ENCODE measurements at regions not wholly inside any gene's neighbourhood (a gene's known extent, or its start where the extent isn't known, plus 50 kb on each side); places are given as distances from the start of the nearest gene placed in this dataset.
"Not testable (repeated sequence)": the region's sequence is repeated elsewhere in the genome, so short reads cannot be mapped to it uniquely, and the experiment has no call there.

GRCh38 chr3:78086150-78086549 lies 1046.3 kb downstream of the ROBO2 start:
- DNase-seq (ENCODE audit: low spot score), result no peak

- no peak for DNase-seq (ENCODE audit: low spot score)
Measured at GRCh38 chr3:78087134-78087533, 1047.2 kb downstream of the ROBO2 start.

GRCh38 chr3:78088006-78088405 lies 1048.1 kb downstream of the ROBO2 start:
- no peak for DNase-seq (ENCODE audit: low spot score)

- DNase-seq (ENCODE audit: low spot score), result no peak
Measured at GRCh38 chr3:78090382-78090781, 1050.5 kb downstream of the ROBO2 start.

GRCh38 chr3:78091478-78092119 lies 1051.7 kb downstream of the ROBO2 start:
- no peak for DNase-seq (ENCODE audit: low spot score)

GRCh38 chr3:78092574-78092973 lies 1052.7 kb downstream of the ROBO2 start:
- not testable (repeated sequence) for DNase-seq (ENCODE audit: low spot score)

GRCh38 chr3:78096488-78097255 lies 1056.8 kb downstream of the ROBO2 start:
- DNase-seq (ENCODE audit: low spot score), result no peak

GRCh38 chr3:78098367-78098766 lies 1058.5 kb downstream of the ROBO2 start:
- DNase-seq (ENCODE audit: low spot score), result no peak

- no peak for DNase-seq (ENCODE audit: low spot score)
Measured at GRCh38 chr3:78101384-78101783, 1061.5 kb downstream of the ROBO2 start.

- not testable (repeated sequence) for DNase-seq (ENCODE audit: low spot score)
Measured at GRCh38 chr3:78108269-78108961, 1068.5 kb downstream of the ROBO2 start.

- DNase-seq (ENCODE audit: low spot score), result no peak
Measured at GRCh38 chr3:78112291-78113010, 1072.6 kb downstream of the ROBO2 start.

GRCh38 chr3:78115983-78116382 lies 1076.1 kb downstream of the ROBO2 start:
- DNase-seq (ENCODE audit: low spot score), result no peak

GRCh38 chr3:78116874-78117273 lies 1077.0 kb downstream of the ROBO2 start:
- DNase-seq (ENCODE audit: low spot score), result no peak

GRCh38 chr3:78123058-78123457 lies 1083.2 kb downstream of the ROBO2 start:
- DNase-seq (ENCODE audit: low spot score), result no peak

GRCh38 chr3:78129707-78130106 lies 1089.8 kb downstream of the ROBO2 start:
- DNase-seq (ENCODE audit: low spot score), result no peak

- no peak for DNase-seq (ENCODE audit: low spot score)
Measured at GRCh38 chr3:78130741-78131290, 1090.9 kb downstream of the ROBO2 start.

GRCh38 chr3:78134496-78134895 lies 1094.6 kb downstream of the ROBO2 start:
- DNase-seq (ENCODE audit: low spot score), result no peak

- DNase-seq (ENCODE audit: low spot score), result no peak
Measured at GRCh38 chr3:78139166-78139565, 1099.3 kb downstream of the ROBO2 start.

- no peak for DNase-seq (ENCODE audit: low spot score)
Measured at GRCh38 chr3:78140274-78140673, 1100.4 kb downstream of the ROBO2 start.

- DNase-seq (ENCODE audit: low spot score), result no peak
Measured at GRCh38 chr3:78140866-78141265, 1101.0 kb downstream of the ROBO2 start.

- DNase-seq (ENCODE audit: low spot score), result no peak
Measured at GRCh38 chr3:78141269-78141668, 1101.4 kb downstream of the ROBO2 start.

- DNase-seq (ENCODE audit: low spot score), result no peak
Measured at GRCh38 chr3:78143000-78143399, 1103.1 kb downstream of the ROBO2 start.

Measured in left forelimb (tissue), 1 donor.